Retinal pigment epithelial cell (primary cell): ENCODE measurements at regions not wholly inside any gene's neighbourhood (a gene's known extent, or its start where the extent isn't known, plus 50 kb on each side); places are given as distances from the start of the nearest gene placed in this dataset.
"Not testable (repeated sequence)": the region's sequence is repeated elsewhere in the genome, so short reads cannot be mapped to it uniquely, and the experiment has no call there.

ENCODE experiments used
- DNase-seq: peaks from one replicate; pipeline ENCODE4 v3.0.0-alpha.2; 2010; ENCODE audit warnings: low read depth
- H3K4me3 ChIP-seq: 2 replicates; pipeline ENCODE4 v1.5.1; 2011; ENCODE audit warnings: mild to moderate bottlenecking, low read length, control low read depth, moderate library complexity
- TF ChIP-seq, protein P1 (sequence below): conservative IDR thresholded peaks from 2 replicates; pipeline ENCODE4 v1.5.1; 2011; ENCODE audit warnings: low read depth, low read length, control low read depth, inconsistent platforms

DNA sequence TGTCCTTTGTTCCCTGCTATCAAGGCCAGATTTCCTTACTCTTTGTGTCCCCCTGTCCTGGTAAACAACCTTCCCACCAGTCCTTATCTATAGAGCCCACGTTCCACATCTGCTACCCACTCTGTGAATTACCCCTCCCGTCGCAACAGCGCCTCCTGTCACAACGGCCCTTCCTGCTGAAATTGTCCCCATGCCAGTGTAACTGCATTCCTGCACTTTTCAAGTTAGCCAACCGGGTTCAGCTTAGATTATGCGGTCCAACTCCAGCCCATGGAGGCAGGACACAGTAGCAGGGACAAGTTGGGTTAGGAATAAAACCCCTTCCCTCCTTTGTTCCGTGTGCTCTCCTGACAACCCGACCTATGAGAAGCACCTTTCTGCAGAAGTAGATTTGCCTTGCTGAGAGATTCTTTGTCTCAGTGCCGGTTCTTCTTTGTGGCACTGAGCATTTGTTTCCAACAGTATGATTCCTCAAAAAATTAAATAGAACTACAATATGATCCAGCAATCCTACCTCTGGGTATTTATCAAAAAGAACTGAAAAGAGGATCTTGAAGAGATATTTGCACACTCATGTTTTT, 180.3 kb downstream of the PTBP2 start:
- H3K4me3 ChIP-seq = no peak overlapping the region
- no peak for DNase-seq
- TF ChIP-seq, protein P1, sequence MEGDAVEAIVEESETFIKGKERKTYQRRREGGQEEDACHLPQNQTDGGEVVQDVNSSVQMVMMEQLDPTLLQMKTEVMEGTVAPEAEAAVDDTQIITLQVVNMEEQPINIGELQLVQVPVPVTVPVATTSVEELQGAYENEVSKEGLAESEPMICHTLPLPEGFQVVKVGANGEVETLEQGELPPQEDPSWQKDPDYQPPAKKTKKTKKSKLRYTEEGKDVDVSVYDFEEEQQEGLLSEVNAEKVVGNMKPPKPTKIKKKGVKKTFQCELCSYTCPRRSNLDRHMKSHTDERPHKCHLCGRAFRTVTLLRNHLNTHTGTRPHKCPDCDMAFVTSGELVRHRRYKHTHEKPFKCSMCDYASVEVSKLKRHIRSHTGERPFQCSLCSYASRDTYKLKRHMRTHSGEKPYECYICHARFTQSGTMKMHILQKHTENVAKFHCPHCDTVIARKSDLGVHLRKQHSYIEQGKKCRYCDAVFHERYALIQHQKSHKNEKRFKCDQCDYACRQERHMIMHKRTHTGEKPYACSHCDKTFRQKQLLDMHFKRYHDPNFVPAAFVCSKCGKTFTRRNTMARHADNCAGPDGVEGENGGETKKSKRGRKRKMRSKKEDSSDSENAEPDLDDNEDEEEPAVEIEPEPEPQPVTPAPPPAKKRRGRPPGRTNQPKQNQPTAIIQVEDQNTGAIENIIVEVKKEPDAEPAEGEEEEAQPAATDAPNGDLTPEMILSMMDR = no peak

DNA sequence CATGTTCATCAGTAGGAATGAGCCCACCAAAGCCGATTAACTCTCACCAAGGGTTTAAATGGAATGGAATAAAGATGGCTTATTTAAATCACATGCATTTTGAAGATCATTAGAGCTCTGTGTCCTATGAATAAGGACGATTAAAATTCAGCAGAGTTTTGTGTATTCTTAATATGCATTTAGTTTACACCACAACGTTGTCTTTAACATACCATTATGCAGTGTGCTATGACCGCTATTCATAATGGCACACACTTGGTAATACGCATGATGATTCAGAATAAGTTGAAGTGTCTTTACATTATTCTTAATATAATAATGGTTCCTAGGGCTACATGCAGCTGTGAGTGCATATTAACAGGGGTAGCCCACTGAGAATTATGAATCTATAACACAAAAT, 190.7 kb downstream of the PTBP2 start:
- DNase-seq = peak; percentile 13
- H3K4me3 ChIP-seq = no peak overlapping the region
- TF ChIP-seq, protein P1 = no peak

DNA sequence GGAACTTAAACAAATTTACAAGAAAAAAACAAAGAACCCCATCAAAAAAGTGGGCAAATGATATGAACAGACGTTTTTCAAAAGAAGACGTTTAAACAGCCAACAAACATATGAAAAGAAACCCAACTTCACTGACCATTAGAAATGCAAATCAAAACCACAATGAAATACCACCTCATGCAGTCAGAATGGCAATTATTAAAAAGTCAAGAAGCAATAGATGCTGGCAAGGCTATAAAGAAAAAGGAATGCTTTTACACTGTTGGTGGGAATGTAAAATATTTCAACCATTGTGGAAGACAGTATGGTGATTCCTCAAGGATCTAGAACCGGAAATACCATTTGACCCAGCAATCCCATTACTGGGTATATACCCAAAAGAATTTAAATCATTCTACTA, 194.1 kb downstream of the PTBP2 start:
- not testable (repeated sequence) for DNase-seq

DNA sequence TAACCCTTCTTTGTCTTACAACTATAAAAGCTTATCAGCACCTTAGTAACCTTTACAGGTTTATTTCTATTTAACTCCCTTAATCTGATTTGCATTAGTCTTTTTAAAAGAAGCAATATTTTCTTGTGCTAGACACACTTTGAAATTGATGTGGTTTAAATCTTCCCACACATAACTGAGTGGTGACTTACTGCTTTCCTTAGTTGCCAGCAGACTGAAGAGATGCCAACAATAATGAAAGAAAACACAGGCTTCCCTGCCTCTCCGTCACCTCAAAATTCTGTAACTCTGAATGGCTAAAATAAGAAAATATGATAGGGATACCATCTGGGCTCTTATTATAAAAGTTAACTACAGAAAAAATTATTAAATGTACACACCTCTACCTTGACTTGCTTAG, 196.8 kb downstream of the PTBP2 start:
- peak; percentile 17 for DNase-seq
- TF ChIP-seq, protein P1 = no peak
- no peak overlapping the region for H3K4me3 ChIP-seq

More for the DNA sequence above, 194.1 kb downstream of the PTBP2 start:
- H3K4me3 ChIP-seq = not testable (repeated sequence)

DNA sequence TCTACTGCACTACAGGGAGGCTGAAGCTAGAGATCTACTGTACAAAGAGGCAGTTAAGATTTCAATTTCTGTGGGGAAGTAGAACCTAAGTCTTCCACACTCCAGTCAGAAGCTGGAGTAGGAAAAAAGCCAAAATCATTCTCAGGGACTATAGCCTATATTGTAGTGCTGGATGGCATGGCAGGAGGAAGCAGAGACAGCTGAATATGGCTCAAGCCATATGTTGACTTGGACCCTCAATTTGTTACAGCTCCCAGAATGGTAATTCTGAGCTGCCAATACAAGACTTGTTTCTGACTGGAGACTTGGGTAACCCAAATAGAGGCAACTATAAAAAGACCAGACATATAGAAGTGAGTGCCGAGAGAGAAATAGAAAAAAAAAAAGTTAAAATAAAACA, 200.6 kb downstream of the PTBP2 start:
- TF ChIP-seq, protein P1 = no peak
- no peak overlapping the region for H3K4me3 ChIP-seq
- DNase-seq = no peak

DNA sequence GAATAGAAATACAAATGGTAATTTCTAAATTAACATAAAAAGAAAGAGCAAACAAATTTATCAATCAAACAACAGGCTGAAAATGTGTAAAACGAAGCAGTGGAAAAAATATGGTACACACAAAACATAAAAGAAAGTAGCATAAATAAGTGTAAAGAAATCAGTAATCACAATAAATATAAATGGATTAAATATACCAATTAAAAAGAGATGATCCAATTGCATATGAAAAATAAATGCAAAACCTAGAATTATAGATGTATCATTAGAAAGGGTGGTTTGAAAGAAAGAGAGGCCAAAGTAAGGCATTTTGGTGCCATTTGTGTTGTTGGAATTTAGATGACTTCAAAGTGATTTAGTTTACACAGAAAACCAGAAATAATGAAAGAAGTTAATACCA, 202.2 kb downstream of the PTBP2 start:
- no peak overlapping the region for H3K4me3 ChIP-seq
- DNase-seq = no peak
- TF ChIP-seq, protein P1 = no peak

DNA sequence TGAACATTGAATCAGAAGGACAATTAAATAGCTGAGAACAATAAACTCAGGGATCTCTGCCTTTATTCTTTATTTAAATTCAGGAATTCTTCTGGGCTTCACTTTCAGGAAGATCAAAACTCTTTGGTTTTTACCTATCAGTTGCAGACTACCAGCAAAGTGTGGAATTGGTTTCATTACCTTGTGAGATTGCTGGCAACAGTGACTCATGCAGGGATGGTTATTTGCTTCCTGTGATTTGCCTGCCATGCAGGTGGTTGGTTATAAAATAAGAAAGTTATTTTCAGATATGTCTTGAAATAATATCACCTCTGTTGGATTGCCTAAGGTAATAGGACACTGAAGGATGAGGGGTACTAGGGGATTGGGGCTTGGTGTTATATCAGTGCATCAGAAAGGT, 204.6 kb downstream of the PTBP2 start:
- H3K4me3 ChIP-seq = no peak overlapping the region
- DNase-seq = no peak
- TF ChIP-seq, protein P1 = no peak

DNA sequence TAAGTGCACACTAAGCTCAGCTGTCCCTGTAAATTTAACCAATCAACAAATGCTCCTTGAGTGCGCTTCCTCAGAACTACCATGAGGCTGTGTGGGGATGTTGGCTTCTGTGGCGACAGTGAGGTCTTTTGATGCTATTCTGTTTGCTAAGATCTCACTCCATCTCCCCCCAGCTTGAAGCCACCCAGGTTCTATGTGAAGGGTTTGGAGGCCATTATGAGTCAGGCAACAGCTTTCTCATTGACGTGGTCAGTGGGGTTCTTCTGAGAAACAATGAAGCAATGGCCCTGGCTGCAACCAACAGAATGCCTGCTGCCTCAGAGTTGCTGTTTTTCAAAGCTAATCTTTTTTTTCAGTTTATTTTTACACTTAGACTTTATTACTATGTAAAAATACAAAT, 205.5 kb downstream of the PTBP2 start:
- no peak for DNase-seq

More for the DNA sequence above, 205.5 kb downstream of the PTBP2 start:
- H3K4me3 ChIP-seq = no peak overlapping the region
- TF ChIP-seq, protein P1 = no peak
